ENCODE measurements at regions not wholly inside any gene's neighbourhood (a gene's known extent, or its start where the extent isn't known, plus 50 kb on each side); places are given as distances from the start of the nearest gene placed in this dataset.

- TF ChIP-seq CTCF (IDR thresholded peaks at IDR 0.05 in 2 of 3, conservative IDR thresholded peaks at IDR 0.05 in 1 of 3; ENCODE audit: borderline replicate concordance in 1 of 3, insufficient read depth in 1 of 3, low read depth in 2 of 3, low read length in 2 of 3) (no peak), JUND (IDR thresholded peaks at IDR 0.05) (no peak)
Observed at GRCh38 chr6:21317642-21318041, 275.9 kb upstream of the SOX4 start.

Data from HCT116 (cell line).